Kidney (tissue), 13 donors: ENCODE measurements at regions not wholly inside any gene's neighbourhood (a gene's known extent, or its start where the extent isn't known, plus 50 kb on each side); places are given as distances from the start of the nearest gene placed in this dataset.

ENCODE experiments used
- DNase-seq, 5 donors: peaks; one replicate each; pipeline ENCODE4 v3.0.0-alpha.2; 2013 to 2020
- FAIRE-seq: peaks from 2 replicates; lab custom pipeline; 2012; peaks lifted over from hg19 to GRCh38; lab: Jason Lieb, UNC
- H3K27ac ChIP-seq, 2 donors: one replicate each; pipeline ENCODE4 v1.7.0; 2013; ENCODE audit warnings: low read depth in 2 of 2, low read length in 2 of 2, inconsistent platforms in 1 of 2
- H3K27me3 ChIP-seq: one replicate; pipeline ENCODE4 v1.7.1; 2013; ENCODE audit warnings: low read length, inconsistent platforms; ENCODE audit not compliant: control insufficient read depth, insufficient read depth
- H3K36me3 ChIP-seq, 3 donors: one replicate each; pipeline versions ENCODE4 v1.7.0 to v1.7.1; 2013; ENCODE audit warnings: low read length in 3 of 3, control low read depth in 1 of 3, inconsistent platforms in 1 of 3; ENCODE audit not compliant: insufficient read depth in 3 of 3, control insufficient read depth in 2 of 3
- H3K4me1 ChIP-seq, 3 donors: one replicate each; pipeline versions ENCODE4 v1.7.0 to v1.7.1; 2013; ENCODE audit warnings: low read length in 3 of 3, inconsistent platforms in 1 of 3, low read depth in 1 of 3; ENCODE audit not compliant: control insufficient read depth in 2 of 3, insufficient read depth in 2 of 3
- H3K4me3 ChIP-seq, 3 donors: one replicate each; pipeline versions ENCODE4 v1.7.0 to v1.8.1; 2013; ENCODE audit warnings: low read length in 3 of 3, control low read depth in 1 of 3, inconsistent platforms in 1 of 3
- H3K9ac ChIP-seq, 3 donors: one replicate each; pipeline versions ENCODE4 v1.7.0 to v1.7.1; 2013; ENCODE audit warnings: low read length in 3 of 3, control low read depth in 1 of 3, inconsistent platforms in 1 of 3
- H3K9me3 ChIP-seq, 3 donors: one replicate each; pipeline versions ENCODE4 v1.7.0 to v1.7.1; 2013; ENCODE audit warnings: low read length in 3 of 3, control low read depth in 1 of 3, inconsistent platforms in 1 of 3; ENCODE audit not compliant: control insufficient read depth in 2 of 3, insufficient read depth in 1 of 3
- intact Hi-C: fragments of 100-400 bp; cut with DNase I; formaldehyde crosslinking; loops from one replicate; pipeline ENCODE4 v1.11.1; 2022
- TF ChIP-seq, protein P1 (sequence below): IDR thresholded peaks from 3 replicates; pipeline ENCODE4 v1.5.1; 2012; ENCODE audit warnings: mild to moderate bottlenecking, moderate library complexity, borderline replicate concordance; ENCODE audit not compliant: insufficient read depth; ENCODE audit errors: extremely low read depth
- donor health status: control.
- donor health status: control.
- donor health status: control.
- donor health status: control.
- donor health status: control.
- donor health status: DM: yes; HTN: yes; CAD: no.
- donor health status: Normal renal cell carcinoma (clear cell type).

DNA sequence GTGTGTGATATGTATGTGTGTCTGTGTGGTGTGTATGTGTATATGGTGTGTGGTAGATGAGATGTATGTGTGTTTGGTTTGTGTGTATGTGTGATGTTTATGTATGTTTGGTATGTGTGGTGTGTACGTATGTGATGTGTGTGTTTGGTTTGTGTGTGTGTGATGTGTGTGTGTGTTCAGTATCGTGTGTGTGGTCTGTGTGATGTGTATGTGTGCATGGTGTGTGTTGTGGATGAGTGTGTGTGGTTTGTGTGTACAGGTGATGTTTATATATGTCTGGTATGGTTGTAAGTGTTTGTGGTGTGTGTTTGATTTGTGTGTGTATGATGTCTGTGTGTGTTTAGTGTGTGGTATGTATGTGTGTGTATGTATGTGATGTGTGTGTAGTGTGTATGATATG, 199.4 kb downstream of the SUDS3 start:
- no peaks in the 10 kb centered on the region for H3K9me3 ChIP-seq
- FAIRE-seq = no peak
- H3K9ac ChIP-seq = no peak overlapping the region
- H3K4me1 ChIP-seq = no peaks in the 10 kb centered on the region
- TF ChIP-seq, protein P1, sequence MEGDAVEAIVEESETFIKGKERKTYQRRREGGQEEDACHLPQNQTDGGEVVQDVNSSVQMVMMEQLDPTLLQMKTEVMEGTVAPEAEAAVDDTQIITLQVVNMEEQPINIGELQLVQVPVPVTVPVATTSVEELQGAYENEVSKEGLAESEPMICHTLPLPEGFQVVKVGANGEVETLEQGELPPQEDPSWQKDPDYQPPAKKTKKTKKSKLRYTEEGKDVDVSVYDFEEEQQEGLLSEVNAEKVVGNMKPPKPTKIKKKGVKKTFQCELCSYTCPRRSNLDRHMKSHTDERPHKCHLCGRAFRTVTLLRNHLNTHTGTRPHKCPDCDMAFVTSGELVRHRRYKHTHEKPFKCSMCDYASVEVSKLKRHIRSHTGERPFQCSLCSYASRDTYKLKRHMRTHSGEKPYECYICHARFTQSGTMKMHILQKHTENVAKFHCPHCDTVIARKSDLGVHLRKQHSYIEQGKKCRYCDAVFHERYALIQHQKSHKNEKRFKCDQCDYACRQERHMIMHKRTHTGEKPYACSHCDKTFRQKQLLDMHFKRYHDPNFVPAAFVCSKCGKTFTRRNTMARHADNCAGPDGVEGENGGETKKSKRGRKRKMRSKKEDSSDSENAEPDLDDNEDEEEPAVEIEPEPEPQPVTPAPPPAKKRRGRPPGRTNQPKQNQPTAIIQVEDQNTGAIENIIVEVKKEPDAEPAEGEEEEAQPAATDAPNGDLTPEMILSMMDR = no peak
- H3K27me3 ChIP-seq = no peaks in the 10 kb centered on the region
- H3K27ac ChIP-seq = no peak overlapping the region
- H3K36me3 ChIP-seq = no peaks in the 10 kb centered on the region
- DNase-seq = no peak
- H3K4me3 ChIP-seq = no peak overlapping the region
- intact Hi-C loops = no loop called here

DNA sequence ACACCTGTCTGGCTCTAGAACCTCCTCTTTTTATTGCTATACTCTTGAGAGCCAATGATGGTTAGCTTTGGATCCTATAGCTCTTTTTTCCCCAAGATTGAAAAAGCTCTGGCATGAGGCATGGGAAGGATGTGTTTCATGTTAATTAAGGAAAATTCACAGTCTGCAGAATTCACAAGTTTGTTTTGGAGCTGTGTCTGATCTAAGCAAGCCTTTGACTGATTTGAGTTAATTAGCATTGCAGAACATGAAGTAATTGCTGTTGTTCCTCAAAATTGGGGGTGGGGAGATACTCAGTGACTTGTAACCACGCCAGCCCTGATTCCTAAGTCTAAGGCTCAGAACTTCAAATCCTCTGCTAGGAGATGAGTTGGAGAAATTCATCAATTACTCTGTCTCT, 205.0 kb downstream of the SUDS3 start:
- TF ChIP-seq, protein P1 = no peak
- no peak for DNase-seq
- Histone ChIP-seq H3K27ac (no peak overlapping the region), H3K4me3 (no peak overlapping the region), H3K27me3 (no peaks in the 10 kb centered on the region), H3K9me3 (no peaks in the 10 kb centered on the region), H3K4me1 (peaks cover 0 to 3% (median 0%) of the 10 kb centered on the region in 3 donors), H3K9ac (no peak overlapping the region), H3K36me3 (no peaks in the 10 kb centered on the region)
- intact Hi-C loops = no loop called here
- FAIRE-seq = no peak

DNA sequence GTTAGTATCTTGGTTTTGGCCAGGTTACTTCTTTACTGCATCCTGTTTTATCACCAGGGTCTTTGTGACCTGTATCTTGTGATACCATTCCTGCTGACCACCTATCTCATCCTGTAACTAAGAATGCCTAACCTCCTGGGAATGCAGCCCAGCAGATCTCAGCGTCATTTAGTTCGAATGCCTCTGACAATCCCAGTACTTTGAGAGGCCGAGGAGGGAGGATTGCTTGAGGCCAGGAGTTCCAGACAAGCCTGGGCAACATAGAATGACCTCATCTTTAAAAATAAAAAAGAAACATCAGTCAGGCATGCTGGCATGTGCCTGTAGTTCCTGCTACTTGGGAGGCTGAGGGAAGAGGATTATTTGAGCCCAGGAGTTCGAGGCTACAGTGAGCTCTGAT, 206.5 kb downstream of the SUDS3 start:
- Histone ChIP-seq H3K27ac (no peak overlapping the region), H3K4me1 (peaks cover 0 to 3% (median 0%) of the 10 kb centered on the region in 3 donors), H3K9ac (no peak overlapping the region), H3K27me3 (no peaks in the 10 kb centered on the region), H3K36me3 (no peaks in the 10 kb centered on the region), H3K4me3 (no peak overlapping the region), H3K9me3 (no peaks in the 10 kb centered on the region)
- DNase-seq (no peak), FAIRE-seq (no peak)
- TF ChIP-seq, protein P1 = no peak
- intact Hi-C loops = no loop called here

DNA sequence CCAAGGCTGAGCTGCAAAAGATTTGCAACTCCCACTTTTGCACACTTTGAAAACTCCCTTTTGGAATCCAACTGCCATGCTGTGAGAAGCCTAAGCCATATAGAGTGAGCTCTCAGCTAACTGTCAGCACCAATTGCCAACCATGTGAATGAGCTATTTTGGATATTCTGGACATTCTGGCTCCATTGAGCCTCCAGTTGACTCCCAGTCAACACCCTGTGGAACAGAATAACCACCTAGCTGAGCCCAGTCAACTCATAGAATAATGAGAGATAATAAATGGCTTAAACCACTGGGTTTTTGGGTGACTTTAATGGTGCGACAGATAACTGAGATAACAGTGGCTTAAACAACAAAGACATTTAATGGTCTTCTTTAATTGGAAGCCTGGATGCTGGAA, 210.1 kb downstream of the SUDS3 start:
- no peaks in the 10 kb centered on the region for H3K9me3 ChIP-seq
- H3K36me3 ChIP-seq = no peaks in the 10 kb centered on the region
- peaks cover 0 to 3% (median 0%) of the 10 kb centered on the region in 3 donors for H3K4me1 ChIP-seq
- H3K27ac ChIP-seq = no peak overlapping the region
- TF ChIP-seq, protein P1 = no peak
- no peak for FAIRE-seq
- H3K27me3 ChIP-seq = no peaks in the 10 kb centered on the region
- H3K9ac ChIP-seq = no peak overlapping the region
- no peak for DNase-seq
- H3K4me3 ChIP-seq = no peak overlapping the region
- intact Hi-C loops = no loop called here
